GM19025 (cell line): ENCODE measurements at regions not wholly inside any gene's neighbourhood (a gene's known extent, or its start where the extent isn't known, plus 50 kb on each side); places are given as distances from the start of the nearest gene placed in this dataset.

ENCODE experiments used
- ATAC-seq: cut with Tn5 transposase; IDR thresholded peaks from one replicate; pipeline ENCODE4 v1.9.1; 2021; ENCODE audit warnings: mild to moderate bottlenecking, low read depth, moderate library complexity; ENCODE audit not compliant: unreplicated experiment

- no peak for ATAC-seq
These were observed 143.4 kb upstream of the CDH6 start for GRCh38 chr5:31049936-31050704.

GRCh38 chr5:31049461-31049860 lies 144.0 kb upstream of the CDH6 start:
- ATAC-seq, result no peak

GRCh38 chr5:31048282-31049270 lies 144.9 kb upstream of the CDH6 start:
- no peak for ATAC-seq

GRCh38 chr5:31047621-31048020 lies 145.9 kb upstream of the CDH6 start:
- ATAC-seq, result no peak

- ATAC-seq, result no peak
These were observed 146.5 kb upstream of the CDH6 start for GRCh38 chr5:31047007-31047406.

GRCh38 chr5:31036411-31036810 lies 157.1 kb upstream of the CDH6 start:
- ATAC-seq, result no peak

GRCh38 chr5:31033295-31033694 lies 160.2 kb upstream of the CDH6 start:
- ATAC-seq, result no peak

GRCh38 chr5:31029925-31030324 lies 163.6 kb upstream of the CDH6 start:
- ATAC-seq, result no peak

- no peak for ATAC-seq
These were observed 165.8 kb upstream of the CDH6 start for GRCh38 chr5:31027721-31028120.

GRCh38 chr5:31023105-31023504 lies 170.4 kb upstream of the CDH6 start:
- ATAC-seq, result no peak

- no peak for ATAC-seq
These were observed 172.3 kb upstream of the CDH6 start for GRCh38 chr5:31021181-31021624.

GRCh38 chr5:31008231-31008630 lies 185.3 kb upstream of the CDH6 start:
- no peak for ATAC-seq

GRCh38 chr5:31007672-31008071 lies 185.8 kb upstream of the CDH6 start:
- no peak for ATAC-seq

- ATAC-seq, result no peak
These were observed 193.2 kb upstream of the CDH6 start for GRCh38 chr5:31000287-31000686.

GRCh38 chr5:30997681-30998080 lies 195.8 kb upstream of the CDH6 start:
- ATAC-seq, result no peak

- ATAC-seq, result no peak
These were observed 198.6 kb upstream of the CDH6 start for GRCh38 chr5:30994902-30995301.

GRCh38 chr5:30994176-30994575 lies 199.3 kb upstream of the CDH6 start:
- no peak for ATAC-seq

GRCh38 chr5:30991462-30991861 lies 202.0 kb upstream of the CDH6 start:
- no peak for ATAC-seq

- no peak for ATAC-seq
These were observed 211.9 kb upstream of the CDH6 start for GRCh38 chr5:30981576-30981975.

- ATAC-seq, result no peak
These were observed 224.5 kb upstream of the CDH6 start for GRCh38 chr5:30968971-30969370.

- no peak for ATAC-seq
These were observed 233.4 kb upstream of the CDH6 start for GRCh38 chr5:30960036-30960435.
